WTC11 (cell line): ENCODE measurements at regions not wholly inside any gene's neighbourhood (a gene's known extent, or its start where the extent isn't known, plus 50 kb on each side); places are given as distances from the start of the nearest gene placed in this dataset.

Experiments used
- ELF4 ChIP-seq: sonication (generic); formaldehyde crosslinking; IDR thresholded peaks from 2 replicates; pipeline ENCODE4 v1.8.1; 2022; ENCODE audit warnings: low read depth, mild to moderate bottlenecking, moderate library complexity, missing genetic modification reagents
- ETV6 ChIP-seq: sonication (generic); formaldehyde crosslinking; IDR thresholded peaks from 2 replicates; pipeline ENCODE4 v1.8.1; 2022; ENCODE audit warnings: mild to moderate bottlenecking, missing genetic modification reagents
- TEAD4 ChIP-seq: sonication (generic); formaldehyde crosslinking; IDR thresholded peaks from 2 replicates; pipeline ENCODE4 v1.8.0; 2022; ENCODE audit warnings: mild to moderate bottlenecking, missing genetic modification reagents
- ZNF232 ChIP-seq: sonication (generic); formaldehyde crosslinking; IDR thresholded peaks from 2 replicates; pipeline ENCODE4 v1.8.0; 2022; ENCODE audit warnings: mild to moderate bottlenecking, missing genetic modification reagents
- ZNF671 ChIP-seq: fragments of 250-450 bp; sonication (Bioruptor Pico); IDR thresholded peaks from 2 replicates; pipeline ENCODE4 v1.8.0; 2021; ENCODE audit warnings: mild to moderate bottlenecking
- TF ChIP-seq, protein P1 (sequence below): fragments of 200-600 bp; IDR thresholded peaks from 2 replicates; pipeline ENCODE4 v1.8.0; 2022; ENCODE audit warnings: antibody characterized with exemption
- TF ChIP-seq, protein P2 (sequence below): fragments of 250-450 bp; sonication (Bioruptor Pico); IDR thresholded peaks from 2 replicates; pipeline ENCODE4 v1.9.0; 2021; ENCODE audit warnings: moderate library complexity, mild to moderate bottlenecking, inconsistent platforms, borderline replicate concordance
- TF ChIP-seq, protein P3 (sequence below): sonication (generic); formaldehyde crosslinking; IDR thresholded peaks from 2 replicates; pipeline ENCODE4 v1.8.0; 2022; ENCODE audit warnings: mild to moderate bottlenecking, missing genetic modification reagents
- TF ChIP-seq, protein P4 (sequence below): sonication (generic); formaldehyde crosslinking; IDR thresholded peaks from 2 replicates; pipeline ENCODE4 v1.8.0; 2023; ENCODE audit warnings: missing genetic modification reagents, mild to moderate bottlenecking, borderline replicate concordance
- TF ChIP-seq, protein P5 (sequence below): sonication (generic); formaldehyde crosslinking; IDR thresholded peaks from 2 replicates; pipeline ENCODE4 v1.8.0; 2022; ENCODE audit warnings: mild to moderate bottlenecking, missing genetic modification reagents

DNA sequence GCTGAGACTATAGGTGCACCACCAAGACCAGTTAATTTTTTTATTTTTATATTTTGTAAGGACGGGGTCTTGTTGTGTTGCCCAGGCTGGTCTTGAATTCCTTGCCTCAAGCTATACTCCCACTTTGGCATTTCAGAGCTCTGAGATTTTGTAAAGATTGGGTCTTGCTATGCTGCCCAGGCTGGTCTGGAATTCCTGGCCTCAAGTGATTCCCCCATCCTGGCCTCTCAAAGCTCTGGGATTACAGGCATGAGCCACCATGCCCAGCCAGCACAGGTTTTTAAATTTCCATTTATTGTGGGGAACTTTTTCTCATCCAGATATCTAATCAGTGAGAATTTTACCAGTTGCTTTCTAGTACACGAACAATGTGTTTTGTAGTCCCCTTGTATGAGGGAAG lies 156.1 kb upstream of the VLDLR start:
- TF ChIP-seq ELF4 (CRISPR knock-in tag) = no peak
- TF ChIP-seq, protein P1, sequence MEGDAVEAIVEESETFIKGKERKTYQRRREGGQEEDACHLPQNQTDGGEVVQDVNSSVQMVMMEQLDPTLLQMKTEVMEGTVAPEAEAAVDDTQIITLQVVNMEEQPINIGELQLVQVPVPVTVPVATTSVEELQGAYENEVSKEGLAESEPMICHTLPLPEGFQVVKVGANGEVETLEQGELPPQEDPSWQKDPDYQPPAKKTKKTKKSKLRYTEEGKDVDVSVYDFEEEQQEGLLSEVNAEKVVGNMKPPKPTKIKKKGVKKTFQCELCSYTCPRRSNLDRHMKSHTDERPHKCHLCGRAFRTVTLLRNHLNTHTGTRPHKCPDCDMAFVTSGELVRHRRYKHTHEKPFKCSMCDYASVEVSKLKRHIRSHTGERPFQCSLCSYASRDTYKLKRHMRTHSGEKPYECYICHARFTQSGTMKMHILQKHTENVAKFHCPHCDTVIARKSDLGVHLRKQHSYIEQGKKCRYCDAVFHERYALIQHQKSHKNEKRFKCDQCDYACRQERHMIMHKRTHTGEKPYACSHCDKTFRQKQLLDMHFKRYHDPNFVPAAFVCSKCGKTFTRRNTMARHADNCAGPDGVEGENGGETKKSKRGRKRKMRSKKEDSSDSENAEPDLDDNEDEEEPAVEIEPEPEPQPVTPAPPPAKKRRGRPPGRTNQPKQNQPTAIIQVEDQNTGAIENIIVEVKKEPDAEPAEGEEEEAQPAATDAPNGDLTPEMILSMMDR = no peak
- TF ChIP-seq, protein P2, sequence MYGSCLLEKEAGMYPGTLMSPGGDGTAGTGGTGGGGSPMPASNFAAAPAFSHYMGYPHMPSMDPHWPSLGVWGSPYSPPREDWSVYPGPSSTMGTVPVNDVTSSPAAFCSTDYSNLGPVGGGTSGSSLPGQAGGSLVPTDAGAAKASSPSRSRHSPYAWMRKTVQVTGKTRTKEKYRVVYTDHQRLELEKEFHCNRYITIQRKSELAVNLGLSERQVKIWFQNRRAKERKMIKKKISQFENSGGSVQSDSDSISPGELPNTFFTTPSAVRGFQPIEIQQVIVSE (CRISPR knock-in tag) = no peak
- TF ChIP-seq, protein P3, sequence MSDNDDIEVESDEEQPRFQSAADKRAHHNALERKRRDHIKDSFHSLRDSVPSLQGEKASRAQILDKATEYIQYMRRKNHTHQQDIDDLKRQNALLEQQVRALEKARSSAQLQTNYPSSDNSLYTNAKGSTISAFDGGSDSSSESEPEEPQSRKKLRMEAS (CRISPR knock-in tag) = no peak
- no peak for TF ChIP-seq ETV6
- no peak for TF ChIP-seq TEAD4
- no peak for TF ChIP-seq ZNF232 (CRISPR knock-in tag)
- TF ChIP-seq, protein P4, sequence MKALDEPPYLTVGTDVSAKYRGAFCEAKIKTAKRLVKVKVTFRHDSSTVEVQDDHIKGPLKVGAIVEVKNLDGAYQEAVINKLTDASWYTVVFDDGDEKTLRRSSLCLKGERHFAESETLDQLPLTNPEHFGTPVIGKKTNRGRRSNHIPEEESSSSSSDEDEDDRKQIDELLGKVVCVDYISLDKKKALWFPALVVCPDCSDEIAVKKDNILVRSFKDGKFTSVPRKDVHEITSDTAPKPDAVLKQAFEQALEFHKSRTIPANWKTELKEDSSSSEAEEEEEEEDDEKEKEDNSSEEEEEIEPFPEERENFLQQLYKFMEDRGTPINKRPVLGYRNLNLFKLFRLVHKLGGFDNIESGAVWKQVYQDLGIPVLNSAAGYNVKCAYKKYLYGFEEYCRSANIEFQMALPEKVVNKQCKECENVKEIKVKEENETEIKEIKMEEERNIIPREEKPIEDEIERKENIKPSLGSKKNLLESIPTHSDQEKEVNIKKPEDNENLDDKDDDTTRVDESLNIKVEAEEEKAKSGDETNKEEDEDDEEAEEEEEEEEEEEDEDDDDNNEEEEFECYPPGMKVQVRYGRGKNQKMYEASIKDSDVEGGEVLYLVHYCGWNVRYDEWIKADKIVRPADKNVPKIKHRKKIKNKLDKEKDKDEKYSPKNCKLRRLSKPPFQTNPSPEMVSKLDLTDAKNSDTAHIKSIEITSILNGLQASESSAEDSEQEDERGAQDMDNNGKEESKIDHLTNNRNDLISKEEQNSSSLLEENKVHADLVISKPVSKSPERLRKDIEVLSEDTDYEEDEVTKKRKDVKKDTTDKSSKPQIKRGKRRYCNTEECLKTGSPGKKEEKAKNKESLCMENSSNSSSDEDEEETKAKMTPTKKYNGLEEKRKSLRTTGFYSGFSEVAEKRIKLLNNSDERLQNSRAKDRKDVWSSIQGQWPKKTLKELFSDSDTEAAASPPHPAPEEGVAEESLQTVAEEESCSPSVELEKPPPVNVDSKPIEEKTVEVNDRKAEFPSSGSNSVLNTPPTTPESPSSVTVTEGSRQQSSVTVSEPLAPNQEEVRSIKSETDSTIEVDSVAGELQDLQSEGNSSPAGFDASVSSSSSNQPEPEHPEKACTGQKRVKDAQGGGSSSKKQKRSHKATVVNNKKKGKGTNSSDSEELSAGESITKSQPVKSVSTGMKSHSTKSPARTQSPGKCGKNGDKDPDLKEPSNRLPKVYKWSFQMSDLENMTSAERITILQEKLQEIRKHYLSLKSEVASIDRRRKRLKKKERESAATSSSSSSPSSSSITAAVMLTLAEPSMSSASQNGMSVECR (CRISPR knock-in tag) = no peak
- TF ChIP-seq, protein P5, sequence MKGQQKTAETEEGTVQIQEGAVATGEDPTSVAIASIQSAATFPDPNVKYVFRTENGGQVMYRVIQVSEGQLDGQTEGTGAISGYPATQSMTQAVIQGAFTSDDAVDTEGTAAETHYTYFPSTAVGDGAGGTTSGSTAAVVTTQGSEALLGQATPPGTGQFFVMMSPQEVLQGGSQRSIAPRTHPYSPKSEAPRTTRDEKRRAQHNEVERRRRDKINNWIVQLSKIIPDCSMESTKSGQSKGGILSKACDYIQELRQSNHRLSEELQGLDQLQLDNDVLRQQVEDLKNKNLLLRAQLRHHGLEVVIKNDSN (CRISPR knock-in tag) = no peak
- TF ChIP-seq ZNF671 (CRISPR knock-in tag) = no peak
